ENCODE measurements at regions not wholly inside any gene's neighbourhood (a gene's known extent, or its start where the extent isn't known, plus 50 kb on each side); places are given as distances from the start of the nearest gene placed in this dataset.

- TF ChIP-seq, protein P1, sequence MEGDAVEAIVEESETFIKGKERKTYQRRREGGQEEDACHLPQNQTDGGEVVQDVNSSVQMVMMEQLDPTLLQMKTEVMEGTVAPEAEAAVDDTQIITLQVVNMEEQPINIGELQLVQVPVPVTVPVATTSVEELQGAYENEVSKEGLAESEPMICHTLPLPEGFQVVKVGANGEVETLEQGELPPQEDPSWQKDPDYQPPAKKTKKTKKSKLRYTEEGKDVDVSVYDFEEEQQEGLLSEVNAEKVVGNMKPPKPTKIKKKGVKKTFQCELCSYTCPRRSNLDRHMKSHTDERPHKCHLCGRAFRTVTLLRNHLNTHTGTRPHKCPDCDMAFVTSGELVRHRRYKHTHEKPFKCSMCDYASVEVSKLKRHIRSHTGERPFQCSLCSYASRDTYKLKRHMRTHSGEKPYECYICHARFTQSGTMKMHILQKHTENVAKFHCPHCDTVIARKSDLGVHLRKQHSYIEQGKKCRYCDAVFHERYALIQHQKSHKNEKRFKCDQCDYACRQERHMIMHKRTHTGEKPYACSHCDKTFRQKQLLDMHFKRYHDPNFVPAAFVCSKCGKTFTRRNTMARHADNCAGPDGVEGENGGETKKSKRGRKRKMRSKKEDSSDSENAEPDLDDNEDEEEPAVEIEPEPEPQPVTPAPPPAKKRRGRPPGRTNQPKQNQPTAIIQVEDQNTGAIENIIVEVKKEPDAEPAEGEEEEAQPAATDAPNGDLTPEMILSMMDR (IDR thresholded peaks at IDR 0.05; ENCODE audit: low read depth, low read length, poor library complexity, severe bottlenecking): no peak
- TF ChIP-seq EZH2phosphoT487 (IDR thresholded peaks at IDR 0.05; ENCODE audit: borderline replicate concordance, low read length): no peak
These were observed 167.8 kb downstream of the ZNF330 start for GRCh38 chr4:141388481-141388880.
